ENCODE measurements at regions not wholly inside any gene's neighbourhood (a gene's known extent, or its start where the extent isn't known, plus 50 kb on each side); places are given as distances from the start of the nearest gene placed in this dataset.

- TF ChIP-seq, protein P1, sequence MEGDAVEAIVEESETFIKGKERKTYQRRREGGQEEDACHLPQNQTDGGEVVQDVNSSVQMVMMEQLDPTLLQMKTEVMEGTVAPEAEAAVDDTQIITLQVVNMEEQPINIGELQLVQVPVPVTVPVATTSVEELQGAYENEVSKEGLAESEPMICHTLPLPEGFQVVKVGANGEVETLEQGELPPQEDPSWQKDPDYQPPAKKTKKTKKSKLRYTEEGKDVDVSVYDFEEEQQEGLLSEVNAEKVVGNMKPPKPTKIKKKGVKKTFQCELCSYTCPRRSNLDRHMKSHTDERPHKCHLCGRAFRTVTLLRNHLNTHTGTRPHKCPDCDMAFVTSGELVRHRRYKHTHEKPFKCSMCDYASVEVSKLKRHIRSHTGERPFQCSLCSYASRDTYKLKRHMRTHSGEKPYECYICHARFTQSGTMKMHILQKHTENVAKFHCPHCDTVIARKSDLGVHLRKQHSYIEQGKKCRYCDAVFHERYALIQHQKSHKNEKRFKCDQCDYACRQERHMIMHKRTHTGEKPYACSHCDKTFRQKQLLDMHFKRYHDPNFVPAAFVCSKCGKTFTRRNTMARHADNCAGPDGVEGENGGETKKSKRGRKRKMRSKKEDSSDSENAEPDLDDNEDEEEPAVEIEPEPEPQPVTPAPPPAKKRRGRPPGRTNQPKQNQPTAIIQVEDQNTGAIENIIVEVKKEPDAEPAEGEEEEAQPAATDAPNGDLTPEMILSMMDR (IDR thresholded peaks at IDR 0.05): no peak
- TF ChIP-seq POLR2A (IDR thresholded peaks at IDR 0.05; ENCODE audit: low read depth): no peak
Measured at GRCh38 chr10:70977625-70978024, 89.3 kb upstream of the PCBD1 start.
